Astrocyte (in vitro differentiated cells and primary cell): ENCODE measurements at regions not wholly inside any gene's neighbourhood (a gene's known extent, or its start where the extent isn't known, plus 50 kb on each side); places are given as distances from the start of the nearest gene placed in this dataset.

ENCODE experiments used
- CTCF ChIP-seq: IDR thresholded peaks from 2 replicates; pipeline ENCODE4 v1.5.1; 2011; ENCODE audit warnings: low read depth, mild to moderate bottlenecking, inconsistent platforms, low read length, moderate library complexity; ENCODE audit not compliant: insufficient read depth
- EZH2 ChIP-seq: IDR thresholded peaks from 2 replicates; pipeline ENCODE4 v1.6.1; 2012; ENCODE audit warnings: mild to moderate bottlenecking, low read length, inconsistent platforms; ENCODE audit not compliant: insufficient read depth

DNA sequence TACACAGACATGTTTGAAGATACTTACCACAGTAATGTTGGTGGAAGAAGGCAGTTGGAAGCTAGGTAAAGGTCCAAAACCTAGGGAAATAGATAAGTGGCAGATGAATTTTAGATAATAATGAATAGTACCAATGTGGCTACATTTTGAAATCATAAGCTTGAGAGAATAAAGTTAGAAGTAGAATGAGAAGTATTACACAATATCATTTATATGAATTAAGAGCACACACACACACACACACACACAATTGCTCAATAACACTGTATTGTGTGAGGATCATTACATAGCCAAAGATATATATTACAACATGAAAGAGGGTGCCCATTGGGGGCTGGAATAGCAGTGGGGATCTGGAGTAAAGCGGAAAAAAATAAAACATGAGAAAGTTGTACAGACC lies 149.0 kb upstream of the EYA4 start:
- no peak for TF ChIP-seq CTCF
- no peak for TF ChIP-seq EZH2
